K562 (cell line): ENCODE measurements at regions not wholly inside any gene's neighbourhood (a gene's known extent, or its start where the extent isn't known, plus 50 kb on each side); places are given as distances from the start of the nearest gene placed in this dataset.

ENCODE experiments used
- ATAC-seq: fragments of 200-7000 bp; cut with Tn5 transposase; 3 replicates; pipeline ENCODE4 v1.9.1; 2020; ENCODE audit warnings: moderate library complexity
- BruUV-seq: library from RNA; stranded (reverse); fragments of 400-500 nt; replicated peaks from 2 replicates; lab custom pipeline; 2021; lab: Mats Ljungman, UMichigan
- CTCF ChIA-PET: fragments of 300-600 bp; formaldehyde crosslinking; extraction: SDS; loops from one replicate; lab custom pipeline; 2021; ENCODE audit warnings: low intra/inter-chr PET ratio; lab: Yijun Ruan, JAX
- POLR2A ChIA-PET: fragments of 300-600, 350-650 bp; sonication (Branson Sonifier 250); formaldehyde crosslinking; extraction: SDS; loops from one replicate; lab custom pipeline; 2021; ENCODE audit warnings: antibody characterized with exemption, inconsistent platforms; lab: Yijun Ruan, JAX
- DNase-seq, 4 experiments: peaks; one replicate each; pipeline versions ENCODE4 v3.0.0 to v3.0.0-alpha.2; 2011 to 2018; ENCODE audit warnings: low spot score in 3 of 4, mixed read lengths in 3 of 4; ENCODE audit errors: extremely low read depth in 1 of 4
- FAIRE-seq: peaks from 2 replicates; lab custom pipeline; 2011; peaks lifted over from hg19 to GRCh38; lab: Jason Lieb, UNC
- H2AFZ ChIP-seq: 2 replicates; pipeline ENCODE4 v1.6.0; 2011; ENCODE audit warnings: low read depth, low read length, control low read depth, inconsistent platforms
- H3K27ac ChIP-seq: fragments of 200-600 bp; 3 replicates; pipeline ENCODE4 v1.8.0; 2011; ENCODE audit warnings: low read depth, mild to moderate bottlenecking, control low read depth, inconsistent platforms, low read length, moderate library complexity, mixed read lengths; ENCODE audit errors: extremely low read depth
- H3K27me3 ChIP-seq, 2 experiments: fragments of 300-600 bp in 1 of 2; 2 replicates in 1 of 2; 3 replicates in 1 of 2; pipeline versions ENCODE4 v1.6.0 to v1.8.0; 2011; ENCODE audit warnings: inconsistent platforms in 2 of 2, low read length in 2 of 2, mild to moderate bottlenecking in 1 of 2, mixed read lengths in 1 of 2, moderate library complexity in 1 of 2; ENCODE audit not compliant: control insufficient read depth in 2 of 2, insufficient read depth in 2 of 2
- H3K36me3 ChIP-seq: fragments of 300-600 bp; 3 replicates; pipeline ENCODE4 v1.8.0; 2011; ENCODE audit warnings: mild to moderate bottlenecking, low read length, inconsistent platforms; ENCODE audit not compliant: control insufficient read depth, insufficient read depth
- H3K4me1 ChIP-seq, 2 experiments: fragments of 200-600 bp in 1 of 2; replicated peaks in 1 of 2; 2 replicates in 1 of 2; 3 replicates in 1 of 2; pipeline versions ENCODE4 v1.5.1 to v1.8.0; 2011; ENCODE audit warnings: inconsistent platforms in 2 of 2, low read length in 2 of 2, mild to moderate bottlenecking in 1 of 2, mixed read lengths in 1 of 2, moderate library complexity in 1 of 2; ENCODE audit not compliant: control insufficient read depth in 2 of 2, insufficient read depth in 2 of 2
- H3K4me2 ChIP-seq: 2 replicates; pipeline ENCODE4 v1.6.1; 2011; ENCODE audit warnings: low read length, control low read depth, inconsistent platforms, mixed read lengths; ENCODE audit not compliant: insufficient read depth
- H3K4me3 ChIP-seq: fragments of 200-600 bp; sonication (generic), shearing (Covaris generic); 2 replicates; pipeline ENCODE4 v1.5.1; 2016; ENCODE audit warnings: control low read depth, inconsistent platforms
- H3K79me2 ChIP-seq: fragments of 200-600 bp; 3 replicates; pipeline ENCODE4 v1.8.0; 2011; ENCODE audit warnings: low read length, inconsistent platforms; ENCODE audit not compliant: control insufficient read depth, insufficient read depth
- H3K9ac ChIP-seq, 2 experiments: 2 replicates each; pipeline versions ENCODE4 v1.6.0 to v1.6.1; 2011; ENCODE audit warnings: low read depth in 2 of 2, low read length in 2 of 2, control low read depth in 1 of 2, inconsistent platforms in 1 of 2, mild to moderate bottlenecking in 1 of 2, mixed read lengths in 1 of 2; ENCODE audit not compliant: insufficient read depth in 1 of 2
- H3K9me1 ChIP-seq: one replicate; pipeline ENCODE4 v1.6.0; 2011; ENCODE audit warnings: inconsistent platforms, mild to moderate bottlenecking, low read length, moderate library complexity; ENCODE audit not compliant: control insufficient read depth, insufficient read depth
- H3K9me3 ChIP-seq: replicated peaks from 2 replicates; pipeline ENCODE4 v1.5.1; 2011; ENCODE audit warnings: low read depth, low read length, inconsistent platforms; ENCODE audit not compliant: control insufficient read depth, insufficient read depth
- H4K20me1 ChIP-seq: replicated peaks from 2 replicates; pipeline ENCODE4 v1.6.1; 2011; ENCODE audit warnings: low read length, inconsistent platforms, mixed read lengths; ENCODE audit not compliant: control insufficient read depth, insufficient read depth
- AFF1 ChIP-seq, 2 experiments: fragments of 450-650 bp; IDR thresholded peaks; 2 replicates each; pipeline ENCODE4 v1.6.1; 2018; ENCODE audit warnings: mild to moderate bottlenecking in 2 of 2, low read depth in 1 of 2; ENCODE audit not compliant: partially characterized antibody in 2 of 2
- BRD4 ChIP-seq: fragments of 200-600 bp; sonication (generic); IDR thresholded peaks from 2 replicates; pipeline ENCODE4 v1.6.1; 2017; ENCODE audit warnings: inconsistent platforms
- CREB1 ChIP-seq, 2 experiments: sonication (generic) in 1 of 2; formaldehyde crosslinking in 1 of 2; IDR thresholded peaks; 2 replicates each; pipeline versions ENCODE4 v1.6.1 to v1.8.0; 2012 to 2022; ENCODE audit warnings: inconsistent platforms in 1 of 2, mild to moderate bottlenecking in 1 of 2, missing genetic modification reagents in 1 of 2, moderate library complexity in 1 of 2
- GTF2F1 ChIP-seq: IDR thresholded peaks from 2 replicates; pipeline ENCODE4 v1.6.1; 2011; ENCODE audit warnings: low read depth, low read length, improper control_type of control experiment
- HNRNPK ChIP-seq: fragments of 200-400 bp; formaldehyde crosslinking; IDR thresholded peaks from one replicate; pipeline ENCODE4 v1.6.1; 2018; ENCODE audit warnings: mild to moderate bottlenecking, low read depth, low read length; ENCODE audit not compliant: poor library complexity, severe bottlenecking
- MCM2 ChIP-seq: fragments of 450-650 bp; IDR thresholded peaks from 2 replicates; pipeline ENCODE4 v1.6.1; 2017; ENCODE audit warnings: low read depth, mild to moderate bottlenecking
- NFXL1 ChIP-seq: fragments of 450-650 bp; formaldehyde crosslinking; IDR thresholded peaks from 2 replicates; pipeline ENCODE4 v1.4.0; 2021; ENCODE audit warnings: mild to moderate bottlenecking
- NR2C1 ChIP-seq, 2 experiments: fragments of 450-650 bp; IDR thresholded peaks; 2 replicates each; pipeline ENCODE4 v1.6.1; 2017; ENCODE audit warnings: mild to moderate bottlenecking in 2 of 2, antibody characterized with exemption in 1 of 2, inconsistent platforms in 1 of 2, missing compliant biosample characterization in 1 of 2, missing genetic modification characterization in 1 of 2
- PTTG1 ChIP-seq: fragments of 450-650 bp; IDR thresholded peaks from 2 replicates; pipeline ENCODE4 v1.6.1; 2016; ENCODE audit warnings: low read depth, mild to moderate bottlenecking, missing genetic modification characterization, missing compliant biosample characterization
- RBM15 ChIP-seq: fragments of 200-400 bp; formaldehyde crosslinking; IDR thresholded peaks from 2 replicates; pipeline ENCODE4 v1.6.1; 2018; ENCODE audit warnings: mild to moderate bottlenecking, low read length, moderate library complexity; ENCODE audit not compliant: insufficient read depth
- ZNF3 ChIP-seq: fragments of 250-450 bp; sonication (Bioruptor Pico); IDR thresholded peaks from 2 replicates; pipeline ENCODE4 v1.5.0; 2021; ENCODE audit warnings: mild to moderate bottlenecking, moderate library complexity
- ZNF347 ChIP-seq: fragments of 450-650 bp; formaldehyde crosslinking; IDR thresholded peaks from 2 replicates; pipeline ENCODE4 v1.4.0; 2020; ENCODE audit warnings: low read depth, mild to moderate bottlenecking, moderate library complexity
- ZNF696 ChIP-seq: fragments of 250-450 bp; sonication (Bioruptor Pico); conservative IDR thresholded peaks from 2 replicates; pipeline ENCODE4 v1.4.0; 2020; ENCODE audit warnings: mild to moderate bottlenecking, moderate library complexity
- WGBS: fragments of 100-300 bp; shearing (Covaris generic); methylation state at CpG from one replicate; pipeline ENCODE4 v1.1.6; 2016; ENCODE audit warnings: low coverage, mixed read lengths; ENCODE audit not compliant: insufficient coverage; ENCODE audit errors: missing lambda C conversion rate; 5-methylcytosine and 5-hydroxymethylcytosine counted together
- in situ Hi-C: fragments of 300-500 bp; cut with MboI; formaldehyde crosslinking; loops from 4 replicates; pipeline ENCODE4 v1.15.0; 2018; ENCODE audit warnings: inconsistent platforms, mixed read lengths
- intact Hi-C: fragments of 100-400 bp; cut with micrococcal nuclease; formaldehyde crosslinking; loops from 2 replicates; pipeline ENCODE4 v1.14.2; 2022
- TF ChIP-seq, protein P1 (sequence below): fragments of 250-450 bp; sonication (Bioruptor Pico); IDR thresholded peaks from 2 replicates; pipeline ENCODE4 v1.6.1; 2021; ENCODE audit warnings: mild to moderate bottlenecking
- TF ChIP-seq, protein P2 (sequence below): sonication (generic); formaldehyde crosslinking; IDR thresholded peaks from 2 replicates; pipeline ENCODE4 v1.8.1; 2023; ENCODE audit warnings: mild to moderate bottlenecking, missing genetic modification reagents

DNA sequence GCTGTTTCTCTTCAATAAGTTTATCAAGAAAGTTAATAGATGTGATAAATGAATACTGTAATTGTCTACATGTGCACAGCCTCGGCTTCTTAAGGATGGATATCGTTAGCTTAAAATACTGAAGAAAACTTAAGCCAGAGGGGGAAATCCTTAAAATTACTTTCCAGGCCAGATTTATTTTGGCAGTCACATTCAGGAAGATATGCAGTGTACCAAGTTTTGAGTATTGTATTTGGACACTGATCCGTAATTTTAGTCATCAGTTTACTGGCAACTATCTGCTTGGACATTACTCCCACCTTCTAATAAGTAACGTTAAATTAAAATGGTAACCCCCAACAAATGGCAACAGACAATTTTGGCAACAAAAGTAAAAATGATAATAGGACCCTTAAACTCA, 770.0 kb upstream of the ZEB2 start:
- no peaks in the 10 kb centered on the region for H3K36me3 ChIP-seq
- no peak overlapping the region for H2AFZ ChIP-seq
- no peak for DNase-seq
- ATAC-seq, result no peak
- H3K9ac ChIP-seq, result no peak overlapping the region
- H3K9me1 ChIP-seq, result no peaks in the 10 kb centered on the region
- BruUV-seq, result no TSS peak
- H3K9me3 ChIP-seq, result no peaks in the 10 kb centered on the region
- FAIRE-seq, result no peak
- H3K27ac ChIP-seq, result no peak overlapping the region
- peaks cover 0 to 2% of the 10 kb centered on the region in 2 experiments; a peak in 2 of 5 replicates for H3K4me1 ChIP-seq
- H4K20me1 ChIP-seq, result no peaks in the 10 kb centered on the region
- WGBS, result 70% methylated on average over 4 of the region's 4 CpGs
- H3K4me3 ChIP-seq, result no peak overlapping the region
- no peaks in the 10 kb centered on the region for H3K27me3 ChIP-seq
- H3K79me2 ChIP-seq, result no peaks in the 10 kb centered on the region
- ChIA-PET CTCF (no interaction called here), POLR2A (no interaction called here)
- H3K4me2 ChIP-seq, result no peak overlapping the region
- intact Hi-C loops (no loop called here), in situ Hi-C loops (no loop called here)
- TF ChIP-seq ZNF347 (CRISPR knock-in tag), result no peak
- TF ChIP-seq PTTG1 (tag), result no peak
- no peak for TF ChIP-seq NR2C1 (IDR thresholded peaks at IDR 0.05)
- no peak for TF ChIP-seq NR2C1 (tag; IDR thresholded peaks at IDR 0.05)
- TF ChIP-seq BRD4, result no peak
- TF ChIP-seq RBM15, result no peak
- no peak for TF ChIP-seq HNRNPK
- TF ChIP-seq GTF2F1, result no peak
- TF ChIP-seq, protein P1, sequence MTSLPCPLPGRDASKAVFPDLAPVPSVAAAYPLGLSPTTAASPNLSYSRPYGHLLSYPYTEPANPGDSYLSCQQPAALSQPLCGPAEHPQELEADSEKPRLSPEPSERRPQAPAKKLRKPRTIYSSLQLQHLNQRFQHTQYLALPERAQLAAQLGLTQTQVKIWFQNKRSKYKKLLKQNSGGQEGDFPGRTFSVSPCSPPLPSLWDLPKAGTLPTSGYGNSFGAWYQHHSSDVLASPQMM (CRISPR knock-in tag), result no peak
- no peak for TF ChIP-seq CREB1 (IDR thresholded peaks at IDR 0.05)
- no peak for TF ChIP-seq CREB1 (CRISPR knock-in tag; IDR thresholded peaks at IDR 0.05)
- no peak for TF ChIP-seq ZNF3 (CRISPR knock-in tag)
- no peak for TF ChIP-seq AFF1 (IDR thresholded peaks at IDR 0.05; ENCODE audit: low read depth in 1 of 2, partially characterized antibody in 2 of 2)
- TF ChIP-seq, protein P2, sequence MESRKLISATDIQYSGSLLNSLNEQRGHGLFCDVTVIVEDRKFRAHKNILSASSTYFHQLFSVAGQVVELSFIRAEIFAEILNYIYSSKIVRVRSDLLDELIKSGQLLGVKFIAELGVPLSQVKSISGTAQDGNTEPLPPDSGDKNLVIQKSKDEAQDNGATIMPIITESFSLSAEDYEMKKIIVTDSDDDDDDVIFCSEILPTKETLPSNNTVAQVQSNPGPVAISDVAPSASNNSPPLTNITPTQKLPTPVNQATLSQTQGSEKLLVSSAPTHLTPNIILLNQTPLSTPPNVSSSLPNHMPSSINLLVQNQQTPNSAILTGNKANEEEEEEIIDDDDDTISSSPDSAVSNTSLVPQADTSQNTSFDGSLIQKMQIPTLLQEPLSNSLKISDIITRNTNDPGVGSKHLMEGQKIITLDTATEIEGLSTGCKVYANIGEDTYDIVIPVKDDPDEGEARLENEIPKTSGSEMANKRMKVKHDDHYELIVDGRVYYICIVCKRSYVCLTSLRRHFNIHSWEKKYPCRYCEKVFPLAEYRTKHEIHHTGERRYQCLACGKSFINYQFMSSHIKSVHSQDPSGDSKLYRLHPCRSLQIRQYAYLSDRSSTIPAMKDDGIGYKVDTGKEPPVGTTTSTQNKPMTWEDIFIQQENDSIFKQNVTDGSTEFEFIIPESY, result no peak
- TF ChIP-seq NFXL1, result no peak
- TF ChIP-seq MCM2, result no peak
- TF ChIP-seq ZNF696 (CRISPR knock-in tag), result no peak
